Thyroid gland (tissue), 4 donors: ENCODE measurements at regions not wholly inside any gene's neighbourhood (a gene's known extent, or its start where the extent isn't known, plus 50 kb on each side); places are given as distances from the start of the nearest gene placed in this dataset.

Experiments used
- CTCF ChIP-seq, 6 experiments: fragments of 200-600 bp in 3 of 6; fragments of 450-650 bp in 3 of 6; sonication (generic) in 3 of 6; IDR thresholded peaks; one replicate each; pipeline ENCODE4 v1.5.1; 2016 to 2019; ENCODE audit warnings: antibody characterized with exemption in 6 of 6, mild to moderate bottlenecking in 2 of 6, inconsistent platforms in 1 of 6, moderate library complexity in 1 of 6
- POLR2A ChIP-seq, 2 donors: fragments of 450-650 bp; IDR thresholded peaks; one replicate each; pipeline ENCODE4 v1.6.1; 2017; ENCODE audit warnings: antibody characterized with exemption in 2 of 2, mild to moderate bottlenecking in 2 of 2, moderate library complexity in 1 of 2

DNA sequence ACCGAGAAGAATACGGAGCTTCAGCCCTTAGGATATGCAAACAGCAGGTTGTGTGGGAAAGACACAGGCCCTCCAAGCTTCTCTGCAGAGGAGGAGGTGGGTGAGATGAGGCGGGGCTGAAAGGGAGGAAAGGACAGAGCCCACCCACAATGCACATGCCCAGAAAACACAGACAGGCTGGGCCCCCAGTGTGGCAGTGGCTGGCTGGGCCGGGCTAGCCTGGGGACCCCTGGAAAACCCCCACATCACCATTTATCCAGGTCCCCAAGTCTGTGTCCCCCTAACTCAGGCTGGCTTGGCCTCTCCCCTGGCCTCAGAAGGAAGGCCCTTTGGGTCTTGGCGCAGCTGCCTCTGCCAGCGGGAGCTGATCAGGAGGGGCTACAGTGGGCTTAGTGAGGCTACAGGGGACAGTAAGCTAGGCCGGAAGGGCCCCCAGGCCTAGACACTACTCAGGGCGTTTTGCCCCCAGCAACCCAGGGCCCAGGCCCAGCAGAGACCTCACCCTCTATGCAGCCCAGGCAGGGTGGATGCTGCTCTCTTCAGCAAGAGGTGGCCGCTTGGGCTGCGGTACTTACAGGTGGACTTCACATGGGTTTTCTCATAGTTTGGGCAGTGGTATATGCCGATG lies 119.5 kb downstream of the TUBA3C start:
- TF ChIP-seq POLR2A (IDR thresholded peaks at IDR 0.05), result no peak
- TF ChIP-seq CTCF (IDR thresholded peaks at IDR 0.05), result no peak
